ENCODE measurements at regions not wholly inside any gene's neighbourhood (a gene's known extent, or its start where the extent isn't known, plus 50 kb on each side); places are given as distances from the start of the nearest gene placed in this dataset.

GRCh38 chr20:7426890-7427496 lies 513.3 kb downstream of the HAO1 start:
- WGBS (ENCODE audit: missing lambda C conversion rate) = 24% methylated on average over 6 of the region's 6 CpGs
- no peak for FAIRE-seq

DNA sequence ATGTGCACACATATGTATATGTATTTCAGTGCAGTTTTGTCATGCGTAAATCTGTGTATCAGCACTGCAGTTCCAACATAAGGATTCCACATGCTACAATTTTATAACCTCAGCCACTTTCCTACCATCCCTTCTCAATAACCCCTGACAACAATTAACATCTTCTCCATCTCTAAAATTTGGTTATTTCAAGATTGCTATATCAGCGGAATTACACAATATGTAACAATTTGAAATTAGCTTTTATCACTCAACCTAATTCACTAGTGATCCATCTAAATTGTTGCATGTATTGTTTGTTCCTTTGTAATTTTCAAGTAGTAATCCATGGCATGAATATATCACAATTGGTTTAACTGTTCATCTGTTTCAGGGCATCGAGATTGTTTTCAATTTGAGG lies 511.3 kb downstream of the HAO1 start:
- no peak for TF ChIP-seq SMC3 (IDR thresholded peaks at IDR 0.05)
- TF ChIP-seq, protein P1, sequence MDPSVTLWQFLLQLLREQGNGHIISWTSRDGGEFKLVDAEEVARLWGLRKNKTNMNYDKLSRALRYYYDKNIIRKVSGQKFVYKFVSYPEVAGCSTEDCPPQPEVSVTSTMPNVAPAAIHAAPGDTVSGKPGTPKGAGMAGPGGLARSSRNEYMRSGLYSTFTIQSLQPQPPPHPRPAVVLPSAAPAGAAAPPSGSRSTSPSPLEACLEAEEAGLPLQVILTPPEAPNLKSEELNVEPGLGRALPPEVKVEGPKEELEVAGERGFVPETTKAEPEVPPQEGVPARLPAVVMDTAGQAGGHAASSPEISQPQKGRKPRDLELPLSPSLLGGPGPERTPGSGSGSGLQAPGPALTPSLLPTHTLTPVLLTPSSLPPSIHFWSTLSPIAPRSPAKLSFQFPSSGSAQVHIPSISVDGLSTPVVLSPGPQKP (IDR thresholded peaks at IDR 0.05; ENCODE audit: low read depth, low read length) = no peak
- peak; percentile 79 for TF ChIP-seq MAFK (IDR thresholded peaks at IDR 0.05; ENCODE audit: partially characterized antibody)

More at GRCh38 chr20:7426890-7427496, 513.3 kb downstream of the HAO1 start:
- Histone ChIP-seq H3K4me2 (no peak overlapping the region), H3K4me3 (no peak overlapping the region), H3K4me1 (no peaks in the 10 kb centered on the region), H3K27ac (no peak overlapping the region), H3K9me3 (no peaks in the 10 kb centered on the region)
- DNase-seq (ENCODE audit: low read depth in 1 of 2, low spot score in 1 of 2) (no peak), ATAC-seq (no peak)
- TF ChIP-seq GATA3 (IDR thresholded peaks at IDR 0.05; ENCODE audit: borderline replicate concordance) (no peak), CHD4 (IDR thresholded peaks at IDR 0.05; ENCODE audit: borderline replicate concordance) (no peak), HDAC2 (IDR thresholded peaks at IDR 0.05) (no peak), RARB (CRISPR knock-in tag; IDR thresholded peaks at IDR 0.05) (no peak), EP300 (IDR thresholded peaks at IDR 0.05) (no peak), HOXA7 (CRISPR knock-in tag; IDR thresholded peaks at IDR 0.05) (no peak), RCOR1 (IDR thresholded peaks at IDR 0.05; ENCODE audit: low read depth, low read length) (no peak), RAD21 (conservative IDR thresholded peaks at IDR 0.05 in 1 of 2, IDR thresholded peaks at IDR 0.05 in 1 of 2) (no peak), JUN (IDR thresholded peaks at IDR 0.05) (no peak)
- TF ChIP-seq, protein P2, sequence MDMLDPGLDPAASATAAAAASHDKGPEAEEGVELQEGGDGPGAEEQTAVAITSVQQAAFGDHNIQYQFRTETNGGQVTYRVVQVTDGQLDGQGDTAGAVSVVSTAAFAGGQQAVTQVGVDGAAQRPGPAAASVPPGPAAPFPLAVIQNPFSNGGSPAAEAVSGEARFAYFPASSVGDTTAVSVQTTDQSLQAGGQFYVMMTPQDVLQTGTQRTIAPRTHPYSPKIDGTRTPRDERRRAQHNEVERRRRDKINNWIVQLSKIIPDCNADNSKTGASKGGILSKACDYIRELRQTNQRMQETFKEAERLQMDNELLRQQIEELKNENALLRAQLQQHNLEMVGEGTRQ (IDR thresholded peaks at IDR 0.05) = no peak
- ChIA-PET POLR2A (no interaction called here), CTCF (no interaction called here)

GRCh38 chr20:7432612-7433011 lies 507.6 kb downstream of the HAO1 start:
- WGBS (ENCODE audit: missing lambda C conversion rate) = 81% methylated on average over 7 of the region's 7 CpGs
- Histone ChIP-seq H3K4me2 (no peak overlapping the region), H3K27ac (no peak overlapping the region), H3K4me1 (no peaks in the 10 kb centered on the region), H3K4me3 (no peak overlapping the region), H3K9me3 (peaks cover 3% of the 10 kb centered on the region; the same call in 1 of the 3 replicates)
- DNase-seq (ENCODE audit: low read depth in 1 of 2, low spot score in 1 of 2) (no peak), ATAC-seq (no peak), FAIRE-seq (no peak)
- ChIA-PET CTCF (no interaction called here), POLR2A (no interaction called here)
- TF ChIP-seq RNF2 (IDR thresholded peaks at IDR 0.05; ENCODE audit: borderline replicate concordance, low read depth) (no peak), KDM1A (IDR thresholded peaks at IDR 0.05; ENCODE audit: low read depth) (no peak), NR3C1 (IDR thresholded peaks at IDR 0.05) (no peak), NFE2L2 (conservative IDR thresholded peaks at IDR 0.05; ENCODE audit: low read length) (no peak), HOXB5 (CRISPR knock-in tag; IDR thresholded peaks at IDR 0.05) (no peak), SREBF2 (IDR thresholded peaks at IDR 0.05) (no peak)
- TF ChIP-seq, protein P3, sequence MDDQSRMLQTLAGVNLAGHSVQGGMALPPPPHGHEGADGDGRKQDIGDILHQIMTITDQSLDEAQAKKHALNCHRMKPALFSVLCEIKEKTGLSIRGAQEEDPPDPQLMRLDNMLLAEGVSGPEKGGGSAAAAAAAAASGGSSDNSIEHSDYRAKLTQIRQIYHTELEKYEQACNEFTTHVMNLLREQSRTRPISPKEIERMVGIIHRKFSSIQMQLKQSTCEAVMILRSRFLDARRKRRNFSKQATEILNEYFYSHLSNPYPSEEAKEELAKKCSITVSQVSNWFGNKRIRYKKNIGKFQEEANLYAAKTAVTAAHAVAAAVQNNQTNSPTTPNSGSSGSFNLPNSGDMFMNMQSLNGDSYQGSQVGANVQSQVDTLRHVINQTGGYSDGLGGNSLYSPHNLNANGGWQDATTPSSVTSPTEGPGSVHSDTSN (IDR thresholded peaks at IDR 0.05) = no peak
- TF ChIP-seq, protein P2 (IDR thresholded peaks at IDR 0.05) = no peak

More for the DNA sequence above, 511.3 kb downstream of the HAO1 start:
- no peak overlapping the region for H3K4me2 ChIP-seq
- WGBS (ENCODE audit: missing lambda C conversion rate) = 35% methylated on average over 3 of the region's 3 CpGs
- POLR2A ChIA-PET = no interaction called here
- H3K9me3 ChIP-seq = peaks cover 3% of the 10 kb centered on the region; the same call in 1 of the 3 replicates
- ATAC-seq (no peak), DNase-seq (ENCODE audit: low read depth in 1 of 2, low spot score in 1 of 2) (no peak), FAIRE-seq (no peak)
- no peaks in the 10 kb centered on the region for H3K4me1 ChIP-seq
- no peak overlapping the region for H3K27ac ChIP-seq
- CTCF ChIA-PET = no interaction called here
- H3K4me3 ChIP-seq = no peak overlapping the region

Measured in A549 (cell line).